GM21619 (cell line): ENCODE measurements at regions not wholly inside any gene's neighbourhood (a gene's known extent, or its start where the extent isn't known, plus 50 kb on each side); places are given as distances from the start of the nearest gene placed in this dataset.

Source experiments
- ATAC-seq: cut with Tn5 transposase; IDR thresholded peaks from one replicate; pipeline ENCODE4 v1.9.1; 2021; ENCODE audit not compliant: unreplicated experiment

DNA sequence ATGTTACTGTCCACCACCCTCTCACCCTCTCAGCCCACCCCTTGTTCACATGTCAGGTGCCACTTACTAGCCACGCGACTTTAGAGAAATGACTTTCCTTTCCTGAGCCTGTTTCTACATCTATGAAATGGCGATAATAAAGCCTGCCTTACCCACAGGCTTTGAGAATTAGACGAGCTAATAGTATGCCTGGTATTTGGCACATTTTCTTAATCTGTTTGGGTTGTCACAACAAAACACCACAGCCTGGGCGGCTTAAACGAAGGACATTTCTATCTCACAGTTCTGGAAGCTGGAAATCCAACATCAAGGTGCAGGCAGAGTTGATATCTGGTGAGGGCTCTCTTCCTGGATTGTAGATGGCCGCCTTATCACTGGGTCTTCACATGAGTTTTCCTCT lies 273.9 kb upstream of the FMN2 start:
- ATAC-seq: no peak

DNA sequence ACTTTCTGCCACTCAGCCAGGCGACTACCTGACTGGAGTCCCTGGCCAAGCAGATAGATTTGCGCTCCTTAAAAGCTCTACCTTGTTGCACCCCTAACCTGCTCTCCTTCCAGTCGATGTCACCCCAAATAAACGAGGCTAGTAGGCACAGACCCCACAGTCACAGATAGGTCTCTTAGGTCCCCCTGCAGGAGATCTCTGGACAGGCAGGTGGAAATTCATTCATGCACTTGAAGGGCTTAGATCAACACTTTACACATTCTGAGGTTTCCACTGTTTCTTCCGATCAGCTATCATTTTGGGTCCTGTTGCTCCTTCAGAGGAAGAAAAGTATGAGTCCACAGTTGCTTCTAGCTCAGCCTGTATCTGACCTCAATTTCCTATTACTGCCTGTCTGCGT lies 272.6 kb upstream of the FMN2 start:
- ATAC-seq: no peak

DNA sequence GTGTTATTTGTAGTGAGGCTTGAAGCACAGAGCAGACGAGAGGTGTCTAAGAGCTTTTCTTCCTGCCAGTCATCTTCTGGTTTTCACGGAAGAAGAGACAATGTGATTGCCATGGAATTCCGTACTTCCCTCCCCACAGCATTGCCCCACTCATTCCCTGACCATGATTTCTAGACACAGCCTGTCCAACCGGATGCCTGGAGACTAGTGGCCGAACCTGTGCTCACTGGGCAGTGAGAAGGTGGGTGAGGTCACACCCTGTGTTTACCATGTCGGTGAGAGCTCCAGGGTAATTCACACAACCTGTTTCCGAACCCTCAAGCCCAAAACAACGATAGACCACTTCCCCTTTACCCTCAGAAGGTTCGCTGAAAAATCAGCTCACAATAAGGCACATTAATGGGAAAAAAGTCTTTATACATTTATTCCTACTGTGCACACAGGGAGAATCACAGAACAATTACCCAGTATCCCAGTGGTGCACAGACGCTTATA lies 271.9 kb upstream of the FMN2 start:
- ATAC-seq: no peak

DNA sequence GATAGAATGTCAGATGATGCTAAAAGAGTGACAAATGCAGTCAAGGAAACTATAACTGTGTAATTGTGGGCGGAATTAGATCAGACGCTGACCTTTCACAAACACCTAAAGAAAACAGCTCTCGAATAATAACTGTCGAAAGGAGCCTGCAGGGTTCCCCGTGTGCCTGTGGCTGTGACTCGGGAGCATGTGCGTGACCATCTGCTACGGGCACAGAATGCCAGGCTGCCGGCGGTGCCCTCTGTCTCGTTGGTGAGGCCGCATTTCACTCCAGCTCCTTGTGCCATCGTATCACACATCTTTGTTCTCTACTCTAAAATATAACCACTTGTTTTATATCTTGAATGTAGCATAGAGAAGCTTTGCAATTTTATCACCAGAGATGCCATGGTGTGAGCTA lies 267.8 kb upstream of the FMN2 start:
- ATAC-seq: no peak

DNA sequence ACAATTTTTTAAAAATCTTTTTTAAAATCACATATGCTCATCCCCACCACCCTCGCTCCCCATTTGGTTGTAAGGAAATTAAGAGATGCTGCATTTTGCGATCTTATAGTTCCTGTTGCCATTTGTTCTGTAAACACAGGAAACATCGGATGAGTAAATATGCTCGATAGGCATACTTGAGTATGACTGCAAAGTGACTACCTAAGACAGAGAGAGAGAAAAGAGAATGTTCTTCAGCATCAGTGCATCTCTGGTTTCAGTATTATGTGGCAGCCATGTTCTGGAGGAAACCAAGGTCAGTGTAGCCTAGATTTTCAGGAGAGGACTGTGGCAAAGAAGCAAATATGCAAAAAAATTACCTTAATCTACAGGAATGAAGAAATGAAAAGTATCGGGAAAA lies 265.5 kb upstream of the FMN2 start:
- ATAC-seq: no peak

DNA sequence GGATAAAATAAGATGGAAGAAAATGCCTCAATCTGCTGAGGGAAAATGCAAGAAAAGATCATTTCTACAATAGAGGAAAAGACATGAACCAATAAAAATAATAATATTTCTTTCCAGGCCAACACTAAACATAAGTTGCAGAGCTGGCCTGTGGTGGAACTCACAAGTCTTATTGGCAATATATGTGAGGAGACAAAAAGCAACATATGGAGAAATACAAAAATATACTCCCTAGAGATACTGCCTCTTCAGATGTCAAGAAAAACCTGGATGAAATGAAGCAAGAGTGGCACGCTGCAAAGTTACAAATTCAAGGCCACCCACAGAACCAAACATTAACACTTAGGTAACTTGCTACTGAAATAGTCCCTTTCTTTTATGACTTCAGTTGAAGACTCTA lies 264.9 kb upstream of the FMN2 start:
- ATAC-seq: no peak

DNA sequence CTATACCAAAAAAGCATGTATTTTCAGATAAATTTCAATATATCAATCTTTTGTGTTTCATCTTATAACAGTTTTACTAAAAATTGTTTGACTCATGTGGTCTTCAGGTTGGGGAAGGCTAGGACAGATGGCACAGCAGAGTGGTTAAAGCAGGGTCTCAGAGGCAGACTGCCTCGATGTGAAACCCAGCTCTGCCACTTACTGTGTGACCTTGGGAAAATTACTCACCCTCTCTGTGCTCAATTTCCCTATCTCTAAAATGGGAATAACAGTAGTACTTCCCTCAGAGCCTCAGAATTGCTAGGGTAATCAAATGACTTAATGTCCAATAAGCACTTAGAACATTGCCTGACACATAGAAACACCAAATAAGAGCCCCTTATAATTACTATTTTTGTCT lies 262.1 kb upstream of the FMN2 start:
- ATAC-seq: no peak

DNA sequence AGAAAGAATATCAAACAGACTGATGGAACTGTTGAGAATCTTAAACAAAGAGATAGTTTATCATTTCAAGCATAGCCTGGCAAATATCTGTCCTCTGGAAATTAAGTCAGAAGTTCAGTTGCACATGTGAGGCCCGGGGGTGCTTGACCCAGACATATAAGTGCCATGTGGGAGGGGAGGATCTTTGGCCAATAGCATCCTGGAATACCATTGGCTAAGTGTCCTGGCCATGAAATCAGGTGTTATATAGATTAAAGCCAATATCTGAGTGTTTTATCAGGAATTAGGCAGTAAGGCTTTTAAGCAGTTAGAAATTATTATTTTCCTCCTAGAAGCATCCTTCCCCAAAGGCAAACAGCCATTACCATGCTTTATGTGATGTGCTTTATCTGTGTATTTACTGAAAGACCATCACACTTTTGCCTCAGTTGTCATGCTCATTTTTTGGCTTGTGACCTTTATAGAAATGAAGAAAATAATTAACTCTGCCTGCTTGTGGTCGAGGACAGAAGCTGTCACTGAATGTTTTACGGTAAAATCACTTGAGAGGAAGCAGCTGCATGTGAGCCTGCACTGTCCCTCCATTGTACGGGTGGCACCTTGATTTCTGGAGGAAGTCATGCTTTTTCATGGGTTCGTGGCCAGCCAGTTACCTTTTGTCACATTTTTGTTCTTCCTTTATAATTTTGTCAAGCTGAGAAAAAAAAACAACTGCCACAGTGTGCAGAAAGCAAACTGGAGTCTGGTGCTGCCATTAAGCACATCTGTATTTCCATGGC lies 259.9 kb upstream of the FMN2 start:
- ATAC-seq: no peak

DNA sequence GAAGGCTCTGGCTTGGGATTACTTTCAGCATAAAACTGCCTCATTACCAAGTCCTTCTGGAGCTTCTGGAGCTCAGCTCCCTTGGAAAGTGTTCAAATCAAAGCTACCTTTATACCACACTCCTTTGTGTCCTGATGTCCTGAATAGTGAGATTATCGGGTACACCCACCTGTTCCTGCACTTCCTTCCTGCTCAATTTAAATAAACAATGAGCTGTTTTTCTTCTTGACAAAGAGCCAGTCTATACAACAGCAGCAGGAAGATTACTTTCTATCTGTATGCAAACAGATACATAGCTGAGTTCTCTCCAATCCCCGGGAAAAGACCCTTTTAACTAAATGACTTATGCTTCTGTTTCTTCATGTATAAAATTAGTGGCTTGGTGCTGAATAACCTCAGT lies 258.0 kb upstream of the FMN2 start:
- no peak for ATAC-seq

DNA sequence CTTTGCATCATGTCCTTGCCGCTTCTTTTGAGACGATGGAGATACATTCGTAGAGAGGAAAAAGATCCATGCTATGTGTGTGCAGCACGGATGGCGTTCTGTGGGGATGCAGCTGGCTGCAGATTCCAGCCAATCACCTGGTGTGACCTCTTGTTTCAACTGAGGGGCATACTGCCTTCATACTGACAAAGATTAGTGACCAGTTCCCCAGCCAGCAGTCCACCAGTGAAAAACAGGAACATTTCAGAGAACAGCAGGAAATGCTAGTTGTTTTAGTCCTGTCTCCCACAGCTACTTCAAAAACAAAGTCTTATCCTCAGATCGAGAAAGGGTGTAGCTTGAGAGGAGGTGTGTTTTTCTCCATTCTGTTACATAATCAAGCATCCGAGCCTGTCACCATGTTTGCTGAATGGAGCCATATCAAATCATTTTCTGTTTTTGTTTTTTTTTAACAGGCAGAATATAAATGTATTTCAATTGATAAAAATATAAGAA lies 255.7 kb upstream of the FMN2 start:
- no peak for ATAC-seq

DNA sequence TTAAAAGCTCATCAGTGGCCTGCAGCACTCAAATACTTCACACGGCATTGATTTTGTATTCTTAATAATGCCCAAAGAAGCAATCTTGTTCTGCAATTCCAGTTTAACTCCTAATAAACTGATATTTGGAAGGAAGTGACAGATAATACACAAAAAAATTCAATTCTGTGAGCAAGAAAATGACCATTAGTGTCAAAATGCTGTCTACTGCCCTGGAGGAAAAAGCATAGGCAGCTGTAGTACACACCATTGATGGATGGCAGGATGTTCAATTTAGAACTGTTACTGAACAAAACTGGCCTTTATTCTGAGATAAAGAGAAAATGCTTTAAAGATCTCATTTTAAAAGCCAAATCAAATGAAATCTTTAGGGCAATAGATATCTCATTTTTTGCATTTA lies 251.3 kb upstream of the FMN2 start:
- no peak for ATAC-seq

DNA sequence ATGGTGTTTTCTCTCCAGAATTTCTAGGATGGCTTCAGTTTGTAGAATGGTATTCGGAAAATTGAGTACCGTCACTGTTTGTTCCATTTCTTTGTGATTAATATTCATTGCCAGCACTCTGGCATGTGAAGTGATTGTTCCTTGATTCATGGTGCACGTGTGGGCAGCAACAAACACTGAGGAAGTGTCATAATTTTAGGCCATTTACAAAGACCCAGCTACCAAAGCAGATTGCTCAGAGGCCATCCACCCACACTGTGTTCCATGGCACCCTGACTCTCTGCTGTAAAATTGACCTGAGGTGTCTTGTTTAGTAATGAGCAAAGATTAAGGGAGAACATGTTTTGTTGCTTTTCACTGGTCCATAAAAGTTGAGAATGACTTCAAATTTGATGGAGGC lies 250.9 kb upstream of the FMN2 start:
- ATAC-seq: no peak

DNA sequence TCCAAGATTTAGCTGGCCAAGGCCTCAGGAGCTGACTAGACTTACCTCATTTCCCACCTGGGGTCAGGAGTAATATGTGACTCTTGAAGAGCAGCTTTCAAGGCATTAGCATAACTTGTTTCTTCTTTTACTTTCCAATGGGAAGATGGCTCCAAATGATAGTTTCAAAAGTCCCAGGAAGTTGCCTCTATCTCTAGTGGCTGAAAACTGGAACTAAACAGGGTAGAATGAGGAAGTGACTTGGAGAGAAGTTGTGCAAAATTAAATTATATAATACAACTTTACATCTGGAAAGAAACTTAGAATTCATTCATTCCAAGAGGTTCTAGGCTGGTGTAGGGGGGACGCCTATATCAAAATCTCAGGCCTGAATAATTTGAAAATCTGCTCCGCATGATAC lies 250.1 kb upstream of the FMN2 start:
- ATAC-seq: no peak

DNA sequence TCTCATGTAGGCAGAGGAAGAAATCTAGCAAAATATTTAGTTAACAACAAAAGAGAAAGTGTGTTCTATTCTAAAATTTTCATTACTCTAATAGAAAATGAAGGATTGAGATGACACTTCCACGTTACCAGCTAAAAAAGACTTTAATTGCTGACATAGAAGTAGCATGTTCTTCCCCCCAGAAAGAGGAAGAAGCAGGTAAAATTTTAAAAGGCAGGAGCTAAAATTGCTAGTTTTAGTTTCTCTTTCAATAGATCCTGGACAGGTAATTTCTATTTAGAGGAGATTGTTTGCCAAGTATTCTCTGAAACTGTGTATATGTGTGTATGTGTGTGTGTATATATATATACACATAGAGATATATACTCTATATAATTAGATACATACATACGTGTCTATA lies 248.1 kb upstream of the FMN2 start:
- no peak for ATAC-seq

DNA sequence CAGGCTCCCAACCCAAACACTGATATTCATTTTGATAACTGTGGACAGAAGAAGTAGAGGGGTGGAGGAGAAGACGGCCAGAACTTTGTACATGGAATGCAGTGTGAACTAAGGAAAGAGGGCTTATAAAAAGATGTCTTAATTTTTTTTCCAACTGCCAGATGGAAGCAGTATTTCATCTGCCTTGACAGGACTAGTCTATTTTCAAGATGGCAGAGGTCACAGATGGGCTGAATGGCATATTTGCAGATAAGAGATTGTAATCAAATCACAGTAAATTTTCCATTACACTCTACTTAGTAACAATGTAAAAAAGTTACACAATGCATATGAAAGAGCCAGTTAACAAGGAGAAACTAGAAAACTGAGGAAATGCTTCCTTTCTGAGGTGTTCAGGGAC lies 246.8 kb upstream of the FMN2 start:
- no peak for ATAC-seq

DNA sequence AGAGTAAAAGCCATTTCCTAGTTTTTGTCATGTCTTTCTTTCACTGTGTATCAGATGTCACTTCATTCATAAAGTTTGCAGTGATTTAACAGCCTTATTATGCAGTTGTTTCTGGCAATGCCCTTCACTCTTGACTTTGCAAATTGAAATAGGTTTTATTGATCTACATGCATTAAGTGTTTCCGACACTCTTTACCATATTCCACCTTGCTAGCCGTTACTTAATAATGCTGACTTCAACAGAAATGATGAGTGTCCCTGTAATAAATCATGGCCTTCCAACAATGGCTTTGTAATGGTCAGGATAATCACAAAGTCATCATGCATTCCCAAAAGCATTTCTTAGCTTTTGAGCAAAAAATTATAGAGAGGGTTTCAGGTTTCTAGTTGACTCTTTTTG lies 236.8 kb upstream of the FMN2 start:
- ATAC-seq: no peak

DNA sequence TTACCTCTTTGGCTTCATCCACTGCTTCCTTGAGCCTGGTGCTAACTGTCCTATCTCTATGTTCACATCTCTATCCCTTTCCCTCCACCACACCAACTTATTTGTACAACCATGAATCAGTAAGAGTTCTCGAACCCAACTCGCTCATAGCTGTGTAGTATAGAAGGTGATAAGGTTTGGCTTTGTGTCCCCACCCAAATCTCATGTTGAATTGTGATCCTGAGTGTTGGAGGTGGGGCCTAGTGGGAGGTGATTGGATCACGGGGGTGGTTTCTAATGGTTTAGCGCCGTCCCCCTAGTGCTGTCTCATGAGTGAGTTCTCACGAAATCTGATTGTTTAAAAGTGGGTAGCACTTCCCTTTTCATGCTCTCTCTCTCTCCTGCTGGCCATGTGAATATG lies 235.6 kb upstream of the FMN2 start:
- no peak for ATAC-seq

DNA sequence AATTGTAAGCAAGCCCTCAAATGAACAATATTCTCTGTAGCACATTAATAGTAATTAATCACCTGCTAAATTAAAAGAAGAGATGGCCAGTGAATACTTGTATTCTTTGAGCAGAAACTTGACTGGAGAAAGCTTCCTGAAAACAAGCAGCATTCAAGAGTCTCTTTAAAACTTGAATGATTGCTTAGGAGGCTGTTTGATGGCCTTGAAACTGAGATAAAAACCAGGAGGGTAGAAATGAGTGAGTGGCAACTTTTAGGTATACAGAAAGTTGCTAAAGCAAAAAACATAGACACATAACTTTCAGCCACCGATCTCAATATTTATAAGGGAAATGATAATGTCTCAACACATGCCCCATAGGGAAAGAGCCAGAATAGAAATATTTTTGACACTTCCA lies 234.8 kb upstream of the FMN2 start:
- ATAC-seq: no peak

DNA sequence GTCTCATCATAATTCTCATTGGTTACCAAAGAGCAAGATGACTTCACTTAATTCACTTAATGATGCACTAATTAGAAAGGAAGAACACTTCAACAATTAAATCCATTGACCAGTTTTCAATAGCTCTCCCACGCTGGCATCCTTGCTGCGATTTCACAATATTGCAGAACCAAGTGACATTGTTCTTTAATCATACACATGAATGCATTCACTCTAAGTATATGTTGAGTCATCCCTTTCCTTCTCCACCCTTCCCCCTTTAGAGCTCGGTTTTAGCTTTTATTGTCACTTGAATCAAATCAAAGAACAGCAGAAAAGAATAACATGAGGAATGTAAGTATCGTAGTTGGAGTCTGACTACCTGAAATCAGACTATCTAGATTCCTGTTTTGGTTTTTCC lies 233.6 kb upstream of the FMN2 start:
- ATAC-seq: no peak

DNA sequence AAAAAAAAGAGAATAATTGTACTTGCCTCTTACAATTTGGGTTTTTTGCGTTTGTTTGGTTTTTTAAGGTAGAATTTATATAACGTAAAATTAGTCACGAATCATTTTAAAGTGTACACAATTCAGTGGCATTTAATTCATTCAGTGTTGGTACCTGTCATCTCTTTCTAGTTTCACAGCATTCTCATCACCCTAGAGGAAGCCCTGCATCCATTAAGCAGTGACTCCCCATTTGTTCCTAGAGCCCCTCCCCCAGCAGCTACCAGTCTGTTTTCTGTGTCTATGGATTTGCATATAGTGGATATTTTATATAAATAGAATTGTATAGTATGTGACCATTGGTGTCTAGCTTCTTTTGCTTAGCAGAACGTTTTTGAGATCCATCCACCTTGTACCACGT lies 233.2 kb upstream of the FMN2 start:
- no peak for ATAC-seq

DNA sequence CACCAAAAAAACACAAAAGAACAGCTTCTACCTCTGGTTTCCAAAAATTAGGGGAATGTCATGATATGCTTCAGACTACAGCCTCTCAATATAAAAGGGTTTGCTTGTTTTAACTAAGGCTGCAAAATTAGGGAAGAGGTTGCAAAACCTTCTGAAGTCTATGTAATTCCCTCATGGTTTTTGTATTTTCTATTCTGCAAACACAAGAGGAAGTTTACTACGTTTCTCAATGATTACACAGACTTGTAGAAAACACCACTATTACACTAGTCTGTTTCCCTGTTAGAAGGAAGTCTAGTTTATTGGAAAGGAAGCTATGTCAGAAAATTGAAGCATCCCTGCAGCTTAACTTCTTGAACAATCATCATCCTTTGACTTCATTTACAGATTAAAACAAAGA lies 229.7 kb upstream of the FMN2 start:
- no peak for ATAC-seq

DNA sequence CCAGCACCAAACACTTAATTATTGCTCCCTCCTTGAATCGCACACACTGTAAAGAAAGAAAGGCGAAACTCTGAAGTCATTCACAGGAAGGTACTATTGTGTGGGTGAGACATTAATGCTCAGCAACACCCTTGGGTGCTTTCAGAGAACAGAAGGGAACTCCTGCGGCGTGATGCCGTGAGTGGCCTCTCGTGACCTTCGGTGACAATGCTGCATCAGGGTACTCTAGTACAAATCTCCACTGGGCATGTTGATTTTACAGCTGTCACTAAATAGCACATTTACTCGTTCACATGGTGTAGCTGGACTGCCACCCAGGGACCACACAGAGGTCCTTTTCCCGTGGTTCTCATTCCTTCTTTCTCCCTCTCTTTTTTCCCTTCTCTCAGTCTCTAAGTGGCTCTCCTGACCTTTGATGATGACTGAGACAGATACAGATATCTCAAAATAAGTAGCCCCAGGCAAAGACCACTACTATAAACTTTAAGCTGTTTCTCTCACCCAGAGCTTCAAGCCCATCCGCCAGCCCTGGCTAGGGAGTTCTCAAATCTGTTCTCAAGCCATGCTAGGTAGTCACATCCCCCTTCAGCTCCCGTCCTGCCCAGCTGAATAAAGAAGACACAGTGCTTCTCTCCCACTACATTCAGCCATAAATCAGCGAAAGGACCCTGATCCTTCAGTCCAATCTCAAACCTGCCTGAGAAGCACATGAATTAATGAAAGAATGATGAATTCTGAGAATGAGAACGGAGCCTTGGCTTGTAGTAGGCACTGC lies 223.4 kb upstream of the FMN2 start:
- no peak for ATAC-seq
